ENCODE measurements at regions not wholly inside any gene's neighbourhood (a gene's known extent, or its start where the extent isn't known, plus 50 kb on each side); places are given as distances from the start of the nearest gene placed in this dataset.

DNA sequence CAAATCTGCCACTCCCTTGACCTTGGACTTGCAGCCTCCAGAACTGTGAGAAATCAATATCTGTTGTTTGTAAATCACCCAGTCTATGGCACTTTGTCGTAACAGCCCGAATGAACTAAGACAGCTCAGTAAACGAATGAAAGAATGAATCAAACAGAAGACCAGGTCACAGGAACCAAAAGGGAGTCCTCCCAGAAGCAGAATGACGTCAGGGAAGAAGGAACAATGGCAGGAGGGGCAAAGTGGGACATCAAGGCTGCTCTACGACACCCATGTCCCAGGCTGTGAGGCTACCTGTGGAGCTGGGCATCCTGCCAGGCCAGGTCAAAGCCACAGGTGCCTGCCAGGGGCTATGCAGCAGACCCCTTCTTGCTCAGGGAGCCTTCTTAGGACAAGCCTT, 267.2 kb upstream of the PFKP start:
- TF ChIP-seq POLR2A (IDR thresholded peaks at IDR 0.05): no peak
- TF ChIP-seq, protein P1, sequence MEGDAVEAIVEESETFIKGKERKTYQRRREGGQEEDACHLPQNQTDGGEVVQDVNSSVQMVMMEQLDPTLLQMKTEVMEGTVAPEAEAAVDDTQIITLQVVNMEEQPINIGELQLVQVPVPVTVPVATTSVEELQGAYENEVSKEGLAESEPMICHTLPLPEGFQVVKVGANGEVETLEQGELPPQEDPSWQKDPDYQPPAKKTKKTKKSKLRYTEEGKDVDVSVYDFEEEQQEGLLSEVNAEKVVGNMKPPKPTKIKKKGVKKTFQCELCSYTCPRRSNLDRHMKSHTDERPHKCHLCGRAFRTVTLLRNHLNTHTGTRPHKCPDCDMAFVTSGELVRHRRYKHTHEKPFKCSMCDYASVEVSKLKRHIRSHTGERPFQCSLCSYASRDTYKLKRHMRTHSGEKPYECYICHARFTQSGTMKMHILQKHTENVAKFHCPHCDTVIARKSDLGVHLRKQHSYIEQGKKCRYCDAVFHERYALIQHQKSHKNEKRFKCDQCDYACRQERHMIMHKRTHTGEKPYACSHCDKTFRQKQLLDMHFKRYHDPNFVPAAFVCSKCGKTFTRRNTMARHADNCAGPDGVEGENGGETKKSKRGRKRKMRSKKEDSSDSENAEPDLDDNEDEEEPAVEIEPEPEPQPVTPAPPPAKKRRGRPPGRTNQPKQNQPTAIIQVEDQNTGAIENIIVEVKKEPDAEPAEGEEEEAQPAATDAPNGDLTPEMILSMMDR (IDR thresholded peaks at IDR 0.05): no peak
